Caco-2 (cell line): ENCODE measurements at regions not wholly inside any gene's neighbourhood (a gene's known extent, or its start where the extent isn't known, plus 50 kb on each side); places are given as distances from the start of the nearest gene placed in this dataset.

Source experiments
- BruUV-seq: library from RNA; stranded (reverse); fragments of 400-500 nt; replicated peaks from 2 replicates; lab custom pipeline; 2021; lab: Mats Ljungman, UMichigan
- CTCF ChIA-PET: fragments of 300-600 bp; sonication (Branson Sonifier 250); formaldehyde crosslinking; loops from one replicate; lab custom pipeline; 2022; ENCODE audit warnings: antibody characterized with exemption; lab: Charles Lee
- POLR2A ChIA-PET: fragments of 300-600 bp; sonication (Branson Sonifier 250); formaldehyde crosslinking; loops from one replicate; lab custom pipeline; 2022; ENCODE audit warnings: antibody characterized with exemption; lab: Charles Lee
- DNase-seq, 2 experiments: peaks; one replicate each; pipeline versions ENCODE4 v3.0.0 to v3.0.0-alpha.2; 2020 to 2022
- H3K27me3 ChIP-seq: replicated peaks from 2 replicates; pipeline ENCODE4 v1.6.0; 2011; ENCODE audit warnings: low read length; ENCODE audit not compliant: control insufficient read depth, insufficient read depth
- H3K36me3 ChIP-seq: 2 replicates; pipeline ENCODE4 v1.5.1; 2011; ENCODE audit warnings: low read length; ENCODE audit not compliant: control insufficient read depth, insufficient read depth
- H3K4me1 ChIP-seq: fragments of 250-450 bp; sonication (Bioruptor Pico); 2 replicates; pipeline ENCODE4 v1.5.1; 2020; ENCODE audit warnings: mild to moderate bottlenecking
- H3K4me3 ChIP-seq: 2 replicates; pipeline ENCODE4 v1.5.1; 2011; ENCODE audit warnings: low read depth, mild to moderate bottlenecking, control low read depth, low read length
- H3K9me3 ChIP-seq: fragments of 250-450 bp; sonication (Bioruptor Pico); 2 replicates; pipeline ENCODE4 v1.5.1; 2020; ENCODE audit warnings: mild to moderate bottlenecking, moderate library complexity
- H3K27ac Mint-ChIP-seq: one replicate; pipeline ENCODE4 v1.8.0; 2022; ENCODE audit warnings: mixed read lengths; ENCODE audit not compliant: unreplicated experiment
- H3K27me3 Mint-ChIP-seq: one replicate; pipeline ENCODE4 v1.8.0; 2022; ENCODE audit warnings: mixed read lengths; ENCODE audit not compliant: insufficient read depth, unreplicated experiment
- H3K36me3 Mint-ChIP-seq: one replicate; pipeline ENCODE4 v1.8.0; 2022; ENCODE audit warnings: mild to moderate bottlenecking, mixed read lengths; ENCODE audit not compliant: insufficient read depth, unreplicated experiment
- H3K4me1 Mint-ChIP-seq: one replicate; pipeline ENCODE4 v1.8.0; 2022; ENCODE audit warnings: low read depth, mixed read lengths; ENCODE audit not compliant: unreplicated experiment
- H3K4me3 Mint-ChIP-seq: one replicate; pipeline ENCODE4 v1.8.0; 2022; ENCODE audit warnings: mild to moderate bottlenecking, moderate library complexity, mixed read lengths; ENCODE audit not compliant: unreplicated experiment
- H3K9me3 Mint-ChIP-seq: one replicate; pipeline ENCODE4 v1.8.0; 2022; ENCODE audit warnings: mixed read lengths; ENCODE audit not compliant: unreplicated experiment
- CTCF ChIP-seq, 2 experiments: fragments of 200-600 bp in 1 of 2; IDR thresholded peaks; 1 replicate in 1 of 2; 2 replicates in 1 of 2; pipeline versions ENCODE4 v1.5.1 to v1.8.0; 2011 to 2022; ENCODE audit warnings: antibody characterized with exemption in 1 of 2, control low read depth in 1 of 2, inconsistent platforms in 1 of 2, low read depth in 1 of 2, low read length in 1 of 2, mild to moderate bottlenecking in 1 of 2, moderate library complexity in 1 of 2; ENCODE audit not compliant: insufficient read depth in 1 of 2, severe bottlenecking in 1 of 2, unreplicated experiment in 1 of 2
- intact Hi-C: fragments of 100-400 bp; cut with micrococcal nuclease; formaldehyde crosslinking; loops from one replicate; pipeline ENCODE4 v1.10.0; 2022; ENCODE audit not compliant: unreplicated experiment

DNA sequence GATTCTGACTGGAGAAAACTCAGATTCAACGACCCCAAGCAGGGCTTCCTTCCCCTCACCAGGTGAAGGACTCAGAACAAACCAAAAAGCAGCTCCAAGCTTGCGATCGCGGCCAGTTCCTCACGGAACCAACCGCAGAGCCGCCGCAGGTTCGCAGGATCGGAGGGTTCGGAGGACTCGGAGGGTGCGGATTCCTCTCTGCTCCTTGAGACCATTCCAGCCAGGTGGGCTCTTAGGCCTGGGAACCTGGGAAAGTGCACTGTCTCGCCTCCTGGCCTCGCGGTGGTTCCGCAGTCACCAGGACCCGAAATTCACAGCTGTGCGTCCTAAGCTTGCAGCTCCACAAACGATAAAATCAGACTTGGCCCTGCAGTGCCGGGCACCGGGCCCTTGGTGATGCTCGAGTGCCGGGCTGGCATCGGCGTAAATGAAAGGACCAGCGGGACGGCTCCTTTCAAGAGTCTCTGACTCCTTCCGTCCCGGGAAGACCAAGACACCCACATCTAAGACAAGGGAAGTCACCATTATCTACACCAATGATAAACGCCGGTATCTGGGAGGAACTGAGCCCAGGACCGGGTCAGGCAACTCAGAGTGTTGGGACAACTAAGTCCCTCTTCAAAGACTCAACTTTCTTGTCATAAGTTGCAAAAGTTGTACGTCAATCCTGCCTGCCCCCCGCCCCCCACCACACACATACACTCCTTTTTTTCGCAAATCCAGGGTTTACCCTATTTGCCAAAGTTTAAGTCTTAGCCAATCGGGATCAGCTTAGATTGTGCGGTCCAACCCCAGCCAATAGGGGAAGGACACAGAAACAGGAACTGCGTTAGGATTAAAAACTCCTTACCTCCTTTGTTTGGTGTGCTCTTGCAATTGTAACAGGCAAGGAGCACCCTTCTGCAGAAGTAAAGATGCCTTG lies 69.8 kb upstream of the PRSS16 start:
- Histone ChIP-seq H3K9me3 (no peaks in the 10 kb centered on the region), H3K4me1 (no peaks in the 10 kb centered on the region), H3K4me3 (peak overlapping the region; percentile 94), H3K27me3 (no peaks in the 10 kb centered on the region), H3K36me3 (no peaks in the 10 kb centered on the region)
- Mint-ChIP-seq H3K27ac (peak overlapping the region; percentile 91), H3K9me3 (peaks cover 12% of the 10 kb centered on the region), H3K4me1 (peaks cover 6% of the 10 kb centered on the region), H3K27me3 (no peaks in the 10 kb centered on the region), H3K36me3 (peaks cover 24% of the 10 kb centered on the region), H3K4me3 (peak overlapping the region; percentile 90)
- CTCF ChIA-PET = interaction anchor here (0.6 to 2.0 kb wide), 18 partner anchors 10 to 619 kb away, joined by 3 to 15 read pairs (median 4); a partner anchor contains a TSS
- intact Hi-C loops = loop anchor here (1.0 kb wide), 1 partner anchor 11 kb away; no protein-coding TSS in a partner anchor
- POLR2A ChIA-PET = interaction anchor here (0.6 to 3.7 kb wide), 16 partner anchors 10 to 1075 kb away, joined by 3 to 19 read pairs (median 5); partner anchors contain the start of genes ZKSCAN4 and ZNF184
- TSS peak; percentile 75 for BruUV-seq
- TF ChIP-seq CTCF (IDR thresholded peaks at IDR 0.05; ENCODE audit: insufficient read depth in 1 of 2, low read depth in 1 of 2, low read length in 1 of 2, severe bottlenecking in 1 of 2, unreplicated experiment in 1 of 2) = peak; percentile 32 to 66
- peak; percentile 85 to 86 for DNase-seq

DNA sequence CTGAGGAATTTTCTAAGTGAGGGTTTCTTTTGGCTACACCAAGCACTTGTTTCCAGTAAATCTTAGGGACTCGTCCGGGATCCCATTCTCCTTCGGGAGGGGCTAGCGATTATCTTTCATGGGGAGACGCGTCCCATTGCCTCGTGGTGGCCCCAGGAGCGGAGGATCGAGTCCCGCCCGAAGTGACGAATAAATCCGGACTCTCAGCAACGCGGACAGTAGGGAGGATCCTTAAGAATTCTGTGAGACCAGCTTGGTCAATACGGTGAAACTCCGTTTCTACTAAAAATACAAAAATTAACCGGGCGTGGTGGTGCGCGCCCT lies 69.1 kb upstream of the PRSS16 start:
- TF ChIP-seq CTCF (IDR thresholded peaks at IDR 0.05; ENCODE audit: insufficient read depth in 1 of 2, low read depth in 1 of 2, low read length in 1 of 2, severe bottlenecking in 1 of 2, unreplicated experiment in 1 of 2) = no peak
- H3K36me3 Mint-ChIP-seq = peaks cover 24% of the 10 kb centered on the region
- H3K4me1 ChIP-seq = no peaks in the 10 kb centered on the region
- ChIA-PET POLR2A (interaction anchor here (0.7 to 3.7 kb wide), 7 partner anchors 9 to 629 kb away, joined by 3 to 19 read pairs (median 7); partner anchors contain the start of gene ZNF184), CTCF (interaction anchor here (0.6 to 2.0 kb wide), 5 partner anchors 31 to 618 kb away, joined by 3 to 15 read pairs (median 3); a partner anchor contains a TSS)
- H3K4me1 Mint-ChIP-seq = peaks cover 6% of the 10 kb centered on the region
- BruUV-seq = no TSS peak
- H3K27me3 ChIP-seq = no peaks in the 10 kb centered on the region
- peak overlapping the region; percentile 90 for H3K4me3 Mint-ChIP-seq
- H3K36me3 ChIP-seq = no peaks in the 10 kb centered on the region
- peak overlapping the region; percentile 91 for H3K27ac Mint-ChIP-seq
- no peaks in the 10 kb centered on the region for H3K27me3 Mint-ChIP-seq
- no peak for DNase-seq
- H3K4me3 ChIP-seq = peak overlapping the region; percentile 94
- H3K9me3 ChIP-seq = no peaks in the 10 kb centered on the region
- H3K9me3 Mint-ChIP-seq = peaks cover 12% of the 10 kb centered on the region
- intact Hi-C loops = no loop called here

GRCh38 chr6:27178860-27179259 lies 68.6 kb upstream of the PRSS16 start:
- Histone ChIP-seq H3K4me3 (peak overlapping the region; percentile 94), H3K4me1 (no peaks in the 10 kb centered on the region), H3K36me3 (no peaks in the 10 kb centered on the region), H3K9me3 (no peaks in the 10 kb centered on the region), H3K27me3 (no peaks in the 10 kb centered on the region)
- Mint-ChIP-seq H3K4me3 (peak overlapping the region; percentile 90), H3K27ac (no peak overlapping the region), H3K4me1 (peaks cover 6% of the 10 kb centered on the region), H3K27me3 (no peaks in the 10 kb centered on the region), H3K9me3 (peaks cover 12% of the 10 kb centered on the region), H3K36me3 (peaks cover 24% of the 10 kb centered on the region)
- ChIA-PET CTCF (no interaction called here), POLR2A (interaction anchor here (1.8 to 3.7 kb wide), 3 partner anchors 9 to 294 kb away, joined by 5 to 19 read pairs (median 8); partner anchors contain the start of gene ZNF184)
- no peak for TF ChIP-seq CTCF (IDR thresholded peaks at IDR 0.05; ENCODE audit: insufficient read depth in 1 of 2, low read depth in 1 of 2, low read length in 1 of 2, severe bottlenecking in 1 of 2, unreplicated experiment in 1 of 2)
- BruUV-seq = no TSS peak
- DNase-seq = no peak
- intact Hi-C loops = no loop called here
